ENCODE measurements at regions not wholly inside any gene's neighbourhood (a gene's known extent, or its start where the extent isn't known, plus 50 kb on each side); places are given as distances from the start of the nearest gene placed in this dataset.

DNA sequence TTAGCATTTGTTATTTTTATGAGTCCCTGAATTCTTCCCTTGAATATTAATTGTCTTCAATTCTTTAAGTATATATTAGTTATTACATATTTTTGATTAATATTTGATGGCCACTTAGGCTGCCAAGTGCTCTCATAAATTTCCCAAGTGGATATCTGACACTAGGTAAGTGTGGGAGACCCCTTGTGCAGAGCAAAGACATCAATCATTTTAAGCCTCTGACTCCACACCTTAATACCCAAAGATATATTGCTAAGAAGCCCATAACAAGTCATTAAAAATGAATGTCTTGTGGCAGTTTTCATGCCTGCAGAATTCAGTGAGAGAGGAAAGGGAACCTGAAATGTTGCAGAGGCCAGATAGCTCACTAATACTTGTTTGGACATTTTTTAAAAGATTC is 58.4 kb upstream of the PROX1 start:
- no peak for DNase-seq (ENCODE audit: low read depth in 3 of 3, low spot score in 1 of 3)

DNA sequence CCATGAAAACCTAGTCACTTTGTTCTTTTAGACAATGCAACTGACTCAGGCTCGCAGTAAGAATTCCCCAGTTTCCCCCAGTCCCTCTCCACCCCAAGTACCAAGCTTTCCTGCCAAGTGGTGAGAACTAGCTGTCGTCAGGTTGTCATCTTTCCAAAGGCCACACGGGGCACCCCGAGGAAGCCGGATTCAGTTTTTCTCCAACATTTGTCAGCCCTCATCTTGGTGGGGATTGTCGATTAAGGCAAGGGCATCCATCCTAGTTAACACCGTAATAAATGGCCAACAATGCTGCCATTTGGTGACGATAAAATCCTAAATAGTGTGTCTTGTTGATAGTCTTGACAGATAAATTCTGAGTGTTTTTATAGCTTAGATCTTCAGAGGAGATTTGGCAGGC is 55.9 kb upstream of the PROX1 start:
- no peak for DNase-seq (ENCODE audit: low read depth in 3 of 3, low spot score in 1 of 3)

GRCh38 chr1:213933336-213933735 is 54.4 kb upstream of the PROX1 start:
- DNase-seq (ENCODE audit: low read depth in 3 of 3, low spot score in 1 of 3) = no peak

DNA sequence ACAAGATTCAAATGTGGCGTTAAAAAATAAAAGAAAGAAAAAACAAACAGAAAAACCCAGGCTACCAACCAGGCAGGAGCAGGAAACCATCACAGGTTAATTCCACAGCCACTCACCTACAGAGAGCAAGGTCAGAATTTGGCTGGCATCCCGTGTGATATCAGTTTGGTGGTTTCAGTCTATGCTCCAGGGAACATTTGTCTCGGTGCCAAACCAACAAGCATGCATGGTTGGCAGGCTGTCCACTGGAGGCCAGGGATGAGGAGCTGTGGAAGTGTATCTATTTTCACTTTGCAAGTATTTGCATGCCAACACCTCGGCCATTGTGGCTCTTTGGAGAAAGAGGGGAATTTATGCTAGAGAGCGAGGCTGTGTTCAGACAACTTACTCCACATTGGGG is 53.1 kb upstream of the PROX1 start:
- no peak for DNase-seq (ENCODE audit: low read depth in 3 of 3, low spot score in 1 of 3)

DNA sequence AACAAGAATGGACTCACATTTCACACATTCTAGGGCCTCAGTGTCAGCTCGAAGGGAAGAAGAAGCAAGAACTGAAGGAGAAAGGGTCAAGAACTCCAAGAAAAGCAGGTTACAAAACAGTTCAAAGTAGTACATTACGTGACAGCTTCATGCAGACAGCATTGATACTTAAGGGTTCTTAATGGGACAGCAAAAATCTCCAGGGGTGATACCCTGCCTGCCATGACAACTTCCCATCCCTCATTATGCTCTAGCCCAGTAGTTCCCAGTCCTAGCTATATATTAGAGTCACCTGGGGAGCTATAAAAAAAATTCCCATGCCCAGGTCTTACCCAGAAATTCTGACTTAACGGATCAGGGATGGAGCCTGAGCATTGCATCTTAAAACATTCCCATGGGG is 51.2 kb upstream of the PROX1 start:
- no peak for DNase-seq (ENCODE audit: low read depth in 3 of 3, low spot score in 1 of 3)

Data from stimulated activated CD4-positive, alpha-beta T cell treated with anti-CD3 and anti-CD28 coated beads, TNF-alpha, amount 100 ng/mL, for 1 hour (primary cell).